ENCODE measurements at regions not wholly inside any gene's neighbourhood (a gene's known extent, or its start where the extent isn't known, plus 50 kb on each side); places are given as distances from the start of the nearest gene placed in this dataset.

GRCh38 chr2:215667585-215668377 lies 231.9 kb upstream of the FN1 start:
- Histone ChIP-seq H4K20me1 (ENCODE audit: insufficient read depth, low read length) (no peaks in the 10 kb centered on the region), H3K9ac (ENCODE audit: low read length) (no peak overlapping the region), H3K79me2 (ENCODE audit: insufficient read depth, low read length) (no peaks in the 10 kb centered on the region), H3K27ac (ENCODE audit: low read depth, low read length, poor library complexity, severe bottlenecking) (no peak overlapping the region), H3K36me3 (ENCODE audit: insufficient read depth, low read length) (no peaks in the 10 kb centered on the region), H3K4me2 (ENCODE audit: low read length) (no peak overlapping the region), H3F3A (ENCODE audit: insufficient read depth, low read length) (no peaks in the 10 kb centered on the region), H2AFZ (ENCODE audit: low read length) (no peak overlapping the region), H3K4me3 (ENCODE audit: low read depth, low read length, poor library complexity, severe bottlenecking) (no peak overlapping the region), H3K9me2 (ENCODE audit: low read depth, low read length) (no peaks in the 10 kb centered on the region), H3K9me3 (ENCODE audit: low read length) (no peaks in the 10 kb centered on the region), H3K27me3 (ENCODE audit: insufficient read depth, low read length) (no peaks in the 10 kb centered on the region), H3K4me1 (ENCODE audit: insufficient read depth, low read length, severe bottlenecking) (no peaks in the 10 kb centered on the region)
- no peak for TF ChIP-seq EZH2 (IDR thresholded peaks at IDR 0.05; ENCODE audit: borderline replicate concordance, low read length)
- no peak for TF ChIP-seq CTCF (IDR thresholded peaks at IDR 0.05; ENCODE audit: low read length)

GRCh38 chr2:215664847-215665525 lies 229.1 kb upstream of the FN1 start:
- Histone ChIP-seq H3K36me3 (ENCODE audit: insufficient read depth, low read length) (no peaks in the 10 kb centered on the region), H3K4me1 (ENCODE audit: insufficient read depth, low read length, severe bottlenecking) (no peaks in the 10 kb centered on the region), H2AFZ (ENCODE audit: low read length) (no peak overlapping the region), H3K27me3 (ENCODE audit: insufficient read depth, low read length) (no peaks in the 10 kb centered on the region), H3K9ac (ENCODE audit: low read length) (no peak overlapping the region), H3K79me2 (ENCODE audit: insufficient read depth, low read length) (no peaks in the 10 kb centered on the region), H4K20me1 (ENCODE audit: insufficient read depth, low read length) (no peaks in the 10 kb centered on the region), H3K9me2 (ENCODE audit: low read depth, low read length) (no peaks in the 10 kb centered on the region), H3K27ac (ENCODE audit: low read depth, low read length, poor library complexity, severe bottlenecking) (no peak overlapping the region), H3F3A (ENCODE audit: insufficient read depth, low read length) (no peaks in the 10 kb centered on the region), H3K9me3 (ENCODE audit: low read length) (no peaks in the 10 kb centered on the region), H3K4me2 (ENCODE audit: low read length) (no peak overlapping the region), H3K4me3 (ENCODE audit: low read depth, low read length, poor library complexity, severe bottlenecking) (no peak overlapping the region)
- no peak for TF ChIP-seq EZH2 (IDR thresholded peaks at IDR 0.05; ENCODE audit: borderline replicate concordance, low read length)
- TF ChIP-seq CTCF (IDR thresholded peaks at IDR 0.05; ENCODE audit: low read length) = no peak

- H3K9me2 ChIP-seq (ENCODE audit: low read depth, low read length) = no peaks in the 10 kb centered on the region
Measured at GRCh38 chr2:215662715-215663114, 226.8 kb upstream of the FN1 start.

More at GRCh38 chr2:215662715-215663114, 226.8 kb upstream of the FN1 start:
- no peak overlapping the region for H3K4me2 ChIP-seq (ENCODE audit: low read length)
- no peaks in the 10 kb centered on the region for H3K9me3 ChIP-seq (ENCODE audit: low read length)
- H3K36me3 ChIP-seq (ENCODE audit: insufficient read depth, low read length) = no peaks in the 10 kb centered on the region
- no peak overlapping the region for H3K27ac ChIP-seq (ENCODE audit: low read depth, low read length, poor library complexity, severe bottlenecking)
- no peak overlapping the region for H3K4me3 ChIP-seq (ENCODE audit: low read depth, low read length, poor library complexity, severe bottlenecking)
- no peak for TF ChIP-seq CTCF (IDR thresholded peaks at IDR 0.05; ENCODE audit: low read length)
- no peak for TF ChIP-seq EZH2 (IDR thresholded peaks at IDR 0.05; ENCODE audit: borderline replicate concordance, low read length)
- H3F3A ChIP-seq (ENCODE audit: insufficient read depth, low read length) = no peaks in the 10 kb centered on the region
- H4K20me1 ChIP-seq (ENCODE audit: insufficient read depth, low read length) = no peaks in the 10 kb centered on the region
- H3K79me2 ChIP-seq (ENCODE audit: insufficient read depth, low read length) = no peaks in the 10 kb centered on the region
- no peak overlapping the region for H3K9ac ChIP-seq (ENCODE audit: low read length)
- no peak overlapping the region for H2AFZ ChIP-seq (ENCODE audit: low read length)
- H3K4me1 ChIP-seq (ENCODE audit: insufficient read depth, low read length, severe bottlenecking) = no peaks in the 10 kb centered on the region
- H3K27me3 ChIP-seq (ENCODE audit: insufficient read depth, low read length) = no peaks in the 10 kb centered on the region
